Prostate gland (tissue), 2 donors: ENCODE measurements at regions not wholly inside any gene's neighbourhood (a gene's known extent, or its start where the extent isn't known, plus 50 kb on each side); places are given as distances from the start of the nearest gene placed in this dataset.

ENCODE experiments used
- DNase-seq: peaks from one replicate; pipeline ENCODE4 v3.0.0-alpha.2; 2019; ENCODE audit warnings: low spot score
- H3K27ac ChIP-seq, 2 donors: fragments of 200-600 bp; sonication (generic); 2 replicates each; pipeline ENCODE4 v1.5.1; 2017 to 2019
- H3K27me3 ChIP-seq: fragments of 200-600 bp; sonication (generic); replicated peaks from 2 replicates; pipeline ENCODE4 v1.5.1; 2019; ENCODE audit not compliant: insufficient read depth
- H3K36me3 ChIP-seq, 2 donors: fragments of 200-600 bp; sonication (generic); 1 replicate in 1 of 2; 2 replicates in 1 of 2; pipeline versions ENCODE4 v1.5.1 to v1.8.1; 2017 to 2019
- H3K4me1 ChIP-seq: fragments of 200-600 bp; sonication (generic); replicated peaks from 2 replicates; pipeline ENCODE4 v1.5.1; 2019
- H3K4me3 ChIP-seq, 2 donors: fragments of 200-600 bp; sonication (generic); 2 replicates each; pipeline ENCODE4 v1.5.1; 2017 to 2019
- H3K9me3 ChIP-seq: fragments of 200-600 bp; sonication (generic); 2 replicates; pipeline ENCODE4 v1.5.1; 2017
- CTCF ChIP-seq, 4 experiments: fragments of 200-600 bp in 2 of 4; fragments of 450-650 bp in 2 of 4; sonication (generic) in 2 of 4; IDR thresholded peaks; 1 replicate in 3 of 4; 2 replicates in 1 of 4; pipeline ENCODE4 v1.5.1; 2016 to 2019; ENCODE audit warnings: antibody characterized with exemption in 4 of 4, mild to moderate bottlenecking in 2 of 4, moderate library complexity in 2 of 4
- POLR2A ChIP-seq: fragments of 450-650 bp; IDR thresholded peaks from one replicate; pipeline ENCODE4 v1.6.1; 2016; ENCODE audit warnings: antibody characterized with exemption, mild to moderate bottlenecking
- POLR2AphosphoS5 ChIP-seq: sonication (generic); formaldehyde crosslinking; IDR thresholded peaks from one replicate; pipeline ENCODE4 v1.6.1; 2017; ENCODE audit warnings: antibody characterized with exemption
- WGBS: methylation state at CpG from one replicate; pipeline ENCODE4 v1.1.5; 2018; 5-methylcytosine and 5-hydroxymethylcytosine counted together
- intact Hi-C: fragments of 100-400 bp; cut with DNase I; formaldehyde crosslinking; loops from one replicate; pipeline ENCODE4 v1.14.2; 2022

- no peaks in the 10 kb centered on the region for H3K9me3 ChIP-seq
- TF ChIP-seq CTCF (IDR thresholded peaks at IDR 0.05), result no peak
- no peak for TF ChIP-seq POLR2A
- no peak for TF ChIP-seq POLR2AphosphoS5
- WGBS, result 85% methylated on average over 5 of the region's 5 CpGs
- no peaks in the 10 kb centered on the region for H3K27me3 ChIP-seq
- H3K27ac ChIP-seq, result no peak overlapping the region
- intact Hi-C loops, result no loop called here
- H3K4me1 ChIP-seq, result no peaks in the 10 kb centered on the region
- H3K36me3 ChIP-seq, result no peaks in the 10 kb centered on the region
- no peak for DNase-seq
- no peak overlapping the region for H3K4me3 ChIP-seq
Measured at GRCh38 chr9:7613931-7614330, 185.6 kb downstream of the DMAC1 start.

GRCh38 chr9:7608261-7608660, 191.3 kb downstream of the DMAC1 start:
- WGBS, result 90% methylated on average over 1 of the region's 1 CpG
- DNase-seq, result no peak
- no peak overlapping the region for H3K27ac ChIP-seq
- H3K4me3 ChIP-seq, result no peak overlapping the region
- no peaks in the 10 kb centered on the region for H3K36me3 ChIP-seq
- intact Hi-C loops, result no loop called here
- no peaks in the 10 kb centered on the region for H3K4me1 ChIP-seq
- H3K9me3 ChIP-seq, result no peaks in the 10 kb centered on the region
- no peaks in the 10 kb centered on the region for H3K27me3 ChIP-seq
- TF ChIP-seq CTCF (IDR thresholded peaks at IDR 0.05) (no peak), POLR2AphosphoS5 (no peak), POLR2A (no peak)

- TF ChIP-seq POLR2AphosphoS5 (no peak), POLR2A (no peak), CTCF (IDR thresholded peaks at IDR 0.05) (no peak)
- WGBS, result 58% methylated on average over 2 of the region's 2 CpGs
Measured at GRCh38 chr9:7607421-7607820, 192.2 kb downstream of the DMAC1 start.

GRCh38 chr9:7606591-7606990, 193.0 kb downstream of the DMAC1 start:
- H3K4me1 ChIP-seq, result no peaks in the 10 kb centered on the region
- 85% methylated on average over 1 of the region's 1 CpG for WGBS
- H3K9me3 ChIP-seq, result no peaks in the 10 kb centered on the region
- no peak for DNase-seq
- intact Hi-C loops, result no loop called here
- TF ChIP-seq POLR2A (no peak), POLR2AphosphoS5 (no peak), CTCF (IDR thresholded peaks at IDR 0.05) (no peak)
- H3K36me3 ChIP-seq, result no peaks in the 10 kb centered on the region
- no peak overlapping the region for H3K4me3 ChIP-seq
- no peak overlapping the region for H3K27ac ChIP-seq
- H3K27me3 ChIP-seq, result no peaks in the 10 kb centered on the region

More at GRCh38 chr9:7607421-7607820, 192.2 kb downstream of the DMAC1 start:
- H3K27ac ChIP-seq, result no peak overlapping the region
- no peak for DNase-seq
- H3K4me3 ChIP-seq, result no peak overlapping the region
- H3K9me3 ChIP-seq, result no peaks in the 10 kb centered on the region
- intact Hi-C loops, result no loop called here
- no peaks in the 10 kb centered on the region for H3K27me3 ChIP-seq
- H3K4me1 ChIP-seq, result no peaks in the 10 kb centered on the region
- no peaks in the 10 kb centered on the region for H3K36me3 ChIP-seq

- intact Hi-C loops, result no loop called here
- WGBS, result 92% methylated on average over 2 of the region's 2 CpGs
- TF ChIP-seq POLR2AphosphoS5 (no peak), POLR2A (no peak), CTCF (IDR thresholded peaks at IDR 0.05) (no peak)
- Histone ChIP-seq H3K4me1 (no peaks in the 10 kb centered on the region), H3K4me3 (no peak overlapping the region), H3K9me3 (no peaks in the 10 kb centered on the region), H3K36me3 (no peaks in the 10 kb centered on the region), H3K27ac (no peak overlapping the region), H3K27me3 (no peaks in the 10 kb centered on the region)
- no peak for DNase-seq
Measured at GRCh38 chr9:7601739-7602138, 197.8 kb downstream of the DMAC1 start.
